ENCODE measurements at regions not wholly inside any gene's neighbourhood (a gene's known extent, or its start where the extent isn't known, plus 50 kb on each side); places are given as distances from the start of the nearest gene placed in this dataset.

DNA sequence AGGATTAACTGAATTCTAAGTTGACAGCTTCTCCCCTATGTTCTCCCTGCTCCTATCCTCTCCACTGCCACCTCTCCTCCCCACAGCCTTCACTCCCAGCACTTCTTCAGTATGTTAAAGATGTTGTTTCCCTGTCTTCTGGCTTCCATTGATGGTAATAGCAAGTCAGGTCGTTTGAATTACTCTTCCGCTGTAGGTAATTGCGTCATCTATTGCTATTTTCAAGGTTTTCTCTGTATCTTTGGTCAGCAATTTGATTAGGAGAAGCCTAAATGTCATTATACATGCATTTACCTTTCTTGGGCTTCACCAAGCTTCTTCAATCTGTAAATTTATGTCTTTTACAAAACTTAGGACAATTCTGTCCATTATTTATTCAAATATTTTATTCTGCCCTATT is 377.3 kb upstream of the KLF12 start:
- H3K9ac ChIP-seq (ENCODE audit: low read length), result no peak overlapping the region
- no peak overlapping the region for H3K27ac ChIP-seq (ENCODE audit: low read depth, low read length)
- no peaks in the 10 kb centered on the region for H3K4me1 ChIP-seq (ENCODE audit: insufficient read depth, low read length)
- H3K27me3 ChIP-seq (ENCODE audit: control insufficient read depth in 1 of 2, insufficient read depth in 2 of 2, low read length in 2 of 2), result no peaks in the 10 kb centered on the region
- no peak overlapping the region for H3K4me3 ChIP-seq (ENCODE audit: low read depth in 1 of 2, low read length in 2 of 2)
- no peaks in the 10 kb centered on the region for H3K9me3 ChIP-seq (ENCODE audit: low read length)
- H3K36me3 ChIP-seq (ENCODE audit: insufficient read depth, low read length), result no peaks in the 10 kb centered on the region

DNA sequence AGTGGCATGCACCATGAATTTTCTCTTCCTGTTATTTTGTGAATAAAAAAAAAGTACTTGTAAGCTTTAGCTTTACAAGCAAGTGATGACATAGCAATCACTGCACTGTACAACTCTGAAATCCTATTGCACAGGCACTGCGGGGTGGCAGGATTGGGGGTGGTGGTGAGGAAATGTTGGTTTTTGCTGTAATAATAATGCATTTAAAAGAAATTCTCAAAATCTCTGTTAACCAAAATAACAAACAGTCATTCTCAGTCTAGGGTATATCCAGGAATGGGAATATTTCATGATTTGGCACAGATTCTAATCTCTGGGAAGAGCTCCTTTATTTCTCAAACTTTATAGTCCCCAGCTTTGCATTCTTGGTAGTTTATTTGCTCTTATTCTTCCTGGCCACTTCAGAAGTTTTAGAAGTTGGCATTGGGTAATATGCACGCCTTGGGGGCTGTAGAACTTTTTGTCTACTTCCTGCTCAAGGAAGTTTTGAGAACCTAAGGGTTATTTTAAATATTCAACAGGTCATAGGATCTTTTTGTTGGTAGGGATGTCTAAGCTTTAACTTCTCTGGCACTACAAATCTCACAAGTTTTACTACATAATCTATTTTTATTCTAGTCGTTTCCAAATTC is 353.0 kb upstream of the KLF12 start:
- Histone ChIP-seq H3K4me1 (ENCODE audit: insufficient read depth, low read length) (no peaks in the 10 kb centered on the region), H3K4me3 (ENCODE audit: low read depth in 1 of 2, low read length in 2 of 2) (no peak overlapping the region), H3K9ac (ENCODE audit: low read length) (no peak overlapping the region), H3K27ac (ENCODE audit: low read depth, low read length) (no peak overlapping the region), H3K27me3 (ENCODE audit: control insufficient read depth in 1 of 2, insufficient read depth in 2 of 2, low read length in 2 of 2) (no peaks in the 10 kb centered on the region), H3K9me3 (ENCODE audit: low read length) (no peaks in the 10 kb centered on the region), H3K36me3 (ENCODE audit: insufficient read depth, low read length) (no peaks in the 10 kb centered on the region)

DNA sequence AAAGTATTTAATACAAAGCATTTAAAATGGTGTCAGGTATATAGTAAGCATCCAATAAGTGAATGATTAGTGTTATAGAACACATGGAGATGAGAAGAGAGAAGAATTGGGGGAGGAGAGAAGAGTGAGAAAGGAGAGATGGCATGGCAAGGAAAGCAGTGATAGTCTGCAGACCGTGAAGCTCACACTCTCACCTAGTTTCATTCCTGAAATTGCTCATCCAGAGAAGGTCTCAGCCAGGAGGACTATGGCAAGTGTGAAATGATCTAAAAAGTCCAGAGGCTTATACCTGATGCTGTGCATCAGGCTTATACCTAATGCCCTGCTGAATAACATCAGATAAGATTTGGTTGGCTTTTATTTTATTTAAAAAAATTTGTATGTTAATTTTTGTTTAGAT is 351.6 kb upstream of the KLF12 start:
- Histone ChIP-seq H3K27me3 (ENCODE audit: control insufficient read depth in 1 of 2, insufficient read depth in 2 of 2, low read length in 2 of 2) (no peaks in the 10 kb centered on the region), H3K36me3 (ENCODE audit: insufficient read depth, low read length) (no peaks in the 10 kb centered on the region), H3K9ac (ENCODE audit: low read length) (no peak overlapping the region), H3K27ac (ENCODE audit: low read depth, low read length) (no peak overlapping the region), H3K4me3 (ENCODE audit: low read depth in 1 of 2, low read length in 2 of 2) (no peak overlapping the region), H3K9me3 (ENCODE audit: low read length) (no peaks in the 10 kb centered on the region), H3K4me1 (ENCODE audit: insufficient read depth, low read length) (no peaks in the 10 kb centered on the region)

DNA sequence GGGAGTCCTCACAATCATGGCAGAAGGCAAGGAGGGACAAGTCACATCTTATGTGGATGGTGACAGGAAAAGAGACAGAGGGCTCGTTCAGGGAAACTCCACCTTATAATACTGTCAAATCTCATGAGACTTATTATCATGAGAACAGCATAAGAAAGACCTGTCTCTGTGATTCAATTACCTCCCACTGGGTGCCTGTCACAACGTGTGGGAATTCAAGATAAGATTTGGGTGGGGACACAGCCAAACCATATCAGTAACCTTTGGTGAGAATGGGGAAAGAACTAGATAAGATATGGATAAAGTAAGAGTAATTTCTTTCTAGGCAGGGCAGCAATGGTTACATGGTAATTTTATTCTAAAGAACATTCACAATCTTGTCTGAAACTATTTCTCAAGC is 344.9 kb upstream of the KLF12 start:
- Histone ChIP-seq H3K9me3 (ENCODE audit: low read length) (no peaks in the 10 kb centered on the region), H3K36me3 (ENCODE audit: insufficient read depth, low read length) (no peaks in the 10 kb centered on the region), H3K27ac (ENCODE audit: low read depth, low read length) (no peak overlapping the region), H3K27me3 (ENCODE audit: control insufficient read depth in 1 of 2, insufficient read depth in 2 of 2, low read length in 2 of 2) (no peaks in the 10 kb centered on the region), H3K4me1 (ENCODE audit: insufficient read depth, low read length) (no peaks in the 10 kb centered on the region), H3K4me3 (ENCODE audit: low read depth in 1 of 2, low read length in 2 of 2) (no peak overlapping the region), H3K9ac (ENCODE audit: low read length) (no peak overlapping the region)

DNA sequence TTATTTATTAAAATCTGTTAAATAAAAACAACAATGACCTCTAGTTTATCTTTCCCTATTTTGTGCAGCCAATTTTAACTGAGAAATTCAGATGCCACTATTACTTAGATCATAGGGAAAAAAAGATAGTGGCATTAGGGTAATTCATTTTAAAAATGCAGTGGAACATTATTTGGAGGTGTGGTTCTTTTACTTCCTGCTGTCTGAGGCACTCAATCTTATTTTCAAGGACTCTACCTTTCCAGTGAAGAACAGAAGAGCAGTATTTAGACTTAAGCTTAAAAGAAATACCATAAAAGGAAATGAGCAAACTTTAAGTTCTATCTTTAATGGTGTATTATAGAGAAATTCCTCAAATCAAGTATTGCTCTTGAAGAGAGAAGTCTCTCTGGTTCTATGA is 342.6 kb upstream of the KLF12 start:
- Histone ChIP-seq H3K9me3 (ENCODE audit: low read length) (no peaks in the 10 kb centered on the region), H3K9ac (ENCODE audit: low read length) (no peak overlapping the region), H3K36me3 (ENCODE audit: insufficient read depth, low read length) (no peaks in the 10 kb centered on the region), H3K4me1 (ENCODE audit: insufficient read depth, low read length) (no peaks in the 10 kb centered on the region), H3K27me3 (ENCODE audit: control insufficient read depth in 1 of 2, insufficient read depth in 2 of 2, low read length in 2 of 2) (no peaks in the 10 kb centered on the region), H3K4me3 (ENCODE audit: low read depth in 1 of 2, low read length in 2 of 2) (no peak overlapping the region), H3K27ac (ENCODE audit: low read depth, low read length) (no peak overlapping the region)

DNA sequence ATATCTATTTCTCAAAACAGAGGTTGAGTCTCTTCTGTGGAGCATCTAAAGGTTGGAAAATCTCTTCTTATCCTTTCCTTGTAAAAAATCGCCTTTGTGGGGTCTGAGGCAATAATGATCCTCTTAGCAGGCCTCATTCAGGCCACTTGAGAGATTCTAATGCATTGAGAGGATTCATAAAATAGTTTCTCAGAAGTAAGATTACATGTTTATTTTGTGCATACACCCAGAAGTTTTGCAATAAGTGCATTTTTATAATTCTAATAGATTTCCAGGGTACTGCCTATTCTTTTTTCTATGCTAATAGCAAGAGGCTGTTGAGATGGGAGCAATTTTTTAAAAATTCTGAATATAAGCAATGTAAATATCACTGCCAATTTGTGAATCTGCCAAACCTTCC is 342.2 kb upstream of the KLF12 start:
- no peak overlapping the region for H3K9ac ChIP-seq (ENCODE audit: low read length)
- no peaks in the 10 kb centered on the region for H3K9me3 ChIP-seq (ENCODE audit: low read length)
- no peaks in the 10 kb centered on the region for H3K27me3 ChIP-seq (ENCODE audit: control insufficient read depth in 1 of 2, insufficient read depth in 2 of 2, low read length in 2 of 2)
- no peaks in the 10 kb centered on the region for H3K4me1 ChIP-seq (ENCODE audit: insufficient read depth, low read length)
- no peaks in the 10 kb centered on the region for H3K36me3 ChIP-seq (ENCODE audit: insufficient read depth, low read length)
- no peak overlapping the region for H3K27ac ChIP-seq (ENCODE audit: low read depth, low read length)
- no peak overlapping the region for H3K4me3 ChIP-seq (ENCODE audit: low read depth in 1 of 2, low read length in 2 of 2)

DNA sequence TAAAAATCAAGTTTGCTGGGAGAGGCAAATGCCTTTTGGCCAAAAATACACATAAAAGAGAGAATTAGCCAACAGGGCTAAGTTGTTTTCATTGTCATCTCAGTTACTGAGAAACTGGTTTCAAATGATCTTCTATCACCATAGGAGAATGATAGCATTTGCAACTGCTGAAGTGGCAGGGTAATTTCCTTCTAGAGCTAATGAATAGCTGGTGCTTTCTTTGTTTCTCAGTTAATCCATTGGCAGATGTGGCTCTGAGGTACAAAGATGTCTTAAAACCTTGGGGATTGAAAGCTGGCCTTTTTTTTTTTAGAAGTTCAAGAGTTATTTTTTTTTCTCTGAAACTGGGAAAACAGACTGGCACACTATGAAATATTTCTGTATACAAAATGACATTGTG is 332.7 kb upstream of the KLF12 start:
- Histone ChIP-seq H3K27me3 (ENCODE audit: control insufficient read depth in 1 of 2, insufficient read depth in 2 of 2, low read length in 2 of 2) (no peaks in the 10 kb centered on the region), H3K4me3 (ENCODE audit: low read depth in 1 of 2, low read length in 2 of 2) (no peak overlapping the region), H3K27ac (ENCODE audit: low read depth, low read length) (no peak overlapping the region), H3K9ac (ENCODE audit: low read length) (no peak overlapping the region), H3K9me3 (ENCODE audit: low read length) (no peaks in the 10 kb centered on the region), H3K36me3 (ENCODE audit: insufficient read depth, low read length) (no peaks in the 10 kb centered on the region), H3K4me1 (ENCODE audit: insufficient read depth, low read length) (no peaks in the 10 kb centered on the region)

DNA sequence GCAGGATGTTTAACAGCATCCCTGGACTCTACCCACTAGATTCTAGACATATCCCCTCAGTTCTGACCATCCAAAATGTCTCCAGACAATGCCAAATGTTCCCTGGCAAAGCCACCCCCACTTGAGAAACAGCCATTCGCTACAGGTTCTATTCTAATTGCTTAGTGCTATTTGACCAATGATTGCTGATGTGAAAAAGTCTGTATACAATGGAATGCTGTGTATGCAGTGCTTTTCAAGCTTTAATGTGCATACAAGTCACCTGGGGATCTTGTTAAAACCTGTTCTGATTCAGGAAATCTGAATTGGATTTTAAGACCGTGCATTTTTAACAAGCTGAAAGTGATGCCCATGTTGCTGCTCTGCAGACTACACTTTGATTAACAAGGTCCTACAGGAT is 331.8 kb upstream of the KLF12 start:
- H3K9ac ChIP-seq (ENCODE audit: low read length), result no peak overlapping the region
- H3K4me3 ChIP-seq (ENCODE audit: low read depth in 1 of 2, low read length in 2 of 2), result no peak overlapping the region
- no peaks in the 10 kb centered on the region for H3K27me3 ChIP-seq (ENCODE audit: control insufficient read depth in 1 of 2, insufficient read depth in 2 of 2, low read length in 2 of 2)
- H3K27ac ChIP-seq (ENCODE audit: low read depth, low read length), result no peak overlapping the region
- no peaks in the 10 kb centered on the region for H3K9me3 ChIP-seq (ENCODE audit: low read length)
- H3K36me3 ChIP-seq (ENCODE audit: insufficient read depth, low read length), result no peaks in the 10 kb centered on the region
- no peaks in the 10 kb centered on the region for H3K4me1 ChIP-seq (ENCODE audit: insufficient read depth, low read length)

DNA sequence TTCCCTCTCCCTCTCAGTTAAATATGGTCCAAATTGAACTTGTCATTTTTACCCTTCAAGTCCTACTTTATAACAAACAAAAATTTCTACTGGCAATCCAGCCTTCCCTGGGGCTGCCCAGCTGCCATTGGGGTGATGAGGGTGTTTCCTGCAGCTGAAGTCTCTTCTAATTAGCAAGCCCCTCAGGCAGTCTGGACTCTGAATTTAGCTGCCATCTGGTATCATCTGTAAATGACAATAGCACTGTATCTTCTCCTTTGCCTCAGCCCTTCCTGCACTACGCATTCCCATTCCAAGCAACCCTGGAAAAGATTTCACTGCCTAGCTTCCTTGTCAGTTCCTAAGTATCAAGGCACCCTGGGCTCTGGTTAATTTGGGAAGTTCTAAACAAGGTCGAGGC is 331.1 kb upstream of the KLF12 start:
- Histone ChIP-seq H3K27ac (ENCODE audit: low read depth, low read length) (no peak overlapping the region), H3K36me3 (ENCODE audit: insufficient read depth, low read length) (no peaks in the 10 kb centered on the region), H3K9me3 (ENCODE audit: low read length) (no peaks in the 10 kb centered on the region), H3K4me3 (ENCODE audit: low read depth in 1 of 2, low read length in 2 of 2) (no peak overlapping the region), H3K9ac (ENCODE audit: low read length) (no peak overlapping the region), H3K27me3 (ENCODE audit: control insufficient read depth in 1 of 2, insufficient read depth in 2 of 2, low read length in 2 of 2) (no peaks in the 10 kb centered on the region), H3K4me1 (ENCODE audit: insufficient read depth, low read length) (no peaks in the 10 kb centered on the region)

DNA sequence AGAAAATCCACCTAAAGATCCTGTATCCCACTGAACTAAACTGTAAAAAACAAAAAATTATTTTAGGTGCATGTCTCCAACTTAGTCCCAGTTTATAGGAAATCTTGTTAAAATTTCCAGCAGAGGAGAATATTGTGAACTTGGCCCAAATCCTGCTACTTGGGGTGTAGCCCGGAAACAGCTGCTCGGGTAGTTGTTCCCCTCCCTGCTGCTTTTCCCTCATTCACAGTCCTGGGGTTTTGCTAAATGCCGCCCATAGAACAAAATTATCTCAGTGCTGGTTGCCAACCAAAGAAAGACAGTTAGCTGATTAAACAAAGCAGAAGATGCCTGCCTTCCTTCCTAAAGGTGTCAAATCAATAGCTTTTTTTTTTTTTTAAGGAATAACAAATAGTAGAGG is 330.5 kb upstream of the KLF12 start:
- H3K36me3 ChIP-seq (ENCODE audit: insufficient read depth, low read length), result no peaks in the 10 kb centered on the region
- H3K4me1 ChIP-seq (ENCODE audit: insufficient read depth, low read length), result no peaks in the 10 kb centered on the region
- no peak overlapping the region for H3K27ac ChIP-seq (ENCODE audit: low read depth, low read length)
- H3K9ac ChIP-seq (ENCODE audit: low read length), result no peak overlapping the region
- H3K9me3 ChIP-seq (ENCODE audit: low read length), result no peaks in the 10 kb centered on the region
- no peak overlapping the region for H3K4me3 ChIP-seq (ENCODE audit: low read depth in 1 of 2, low read length in 2 of 2)
- no peaks in the 10 kb centered on the region for H3K27me3 ChIP-seq (ENCODE audit: control insufficient read depth in 1 of 2, insufficient read depth in 2 of 2, low read length in 2 of 2)

DNA sequence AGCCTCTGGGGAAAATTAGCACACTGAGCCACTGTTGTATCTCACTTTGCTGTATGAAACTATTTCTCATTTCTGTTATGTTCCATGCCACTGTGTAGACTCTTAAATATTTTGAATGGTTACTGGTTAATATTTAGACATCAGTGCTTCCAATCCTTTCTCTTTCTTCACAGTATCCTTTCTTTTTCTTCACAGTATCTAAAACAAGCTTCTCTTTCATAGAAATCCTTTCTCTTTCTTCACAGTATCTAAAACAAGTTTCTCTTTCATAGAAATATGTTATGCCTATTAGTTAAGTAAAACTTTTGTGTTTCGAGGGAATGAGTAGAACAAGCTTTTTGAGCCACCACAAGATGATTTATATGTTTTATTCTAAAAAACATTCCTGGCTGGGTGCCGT is 326.8 kb upstream of the KLF12 start:
- H3K4me1 ChIP-seq (ENCODE audit: insufficient read depth, low read length), result no peaks in the 10 kb centered on the region
- no peaks in the 10 kb centered on the region for H3K36me3 ChIP-seq (ENCODE audit: insufficient read depth, low read length)
- H3K4me3 ChIP-seq (ENCODE audit: low read depth in 1 of 2, low read length in 2 of 2), result no peak overlapping the region
- no peaks in the 10 kb centered on the region for H3K9me3 ChIP-seq (ENCODE audit: low read length)
- no peak overlapping the region for H3K9ac ChIP-seq (ENCODE audit: low read length)
- no peak overlapping the region for H3K27ac ChIP-seq (ENCODE audit: low read depth, low read length)
- H3K27me3 ChIP-seq (ENCODE audit: control insufficient read depth in 1 of 2, insufficient read depth in 2 of 2, low read length in 2 of 2), result no peaks in the 10 kb centered on the region

DNA sequence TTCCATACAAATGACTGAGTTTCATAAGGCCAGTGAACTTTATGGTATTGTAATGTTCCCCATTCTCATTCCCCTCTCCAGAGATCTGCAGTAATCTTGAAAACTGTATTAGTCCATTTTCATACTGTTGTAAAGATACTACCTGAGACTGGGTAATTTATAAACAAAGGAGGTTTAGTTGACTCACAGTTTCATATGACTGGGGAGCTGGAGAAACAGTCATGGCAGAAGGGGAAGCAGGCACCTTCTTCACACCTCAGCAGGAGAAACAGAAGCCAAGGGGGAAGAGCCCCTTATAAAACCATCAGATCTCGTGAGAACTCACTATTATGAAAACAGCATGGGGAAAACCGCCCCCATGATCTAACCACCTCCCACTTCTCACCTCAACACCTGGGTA is 318.7 kb upstream of the KLF12 start:
- H3K36me3 ChIP-seq (ENCODE audit: insufficient read depth, low read length), result no peaks in the 10 kb centered on the region
- no peaks in the 10 kb centered on the region for H3K27me3 ChIP-seq (ENCODE audit: control insufficient read depth in 1 of 2, insufficient read depth in 2 of 2, low read length in 2 of 2)
- H3K9me3 ChIP-seq (ENCODE audit: low read length), result no peaks in the 10 kb centered on the region
- no peaks in the 10 kb centered on the region for H3K4me1 ChIP-seq (ENCODE audit: insufficient read depth, low read length)
- no peak overlapping the region for H3K4me3 ChIP-seq (ENCODE audit: low read depth in 1 of 2, low read length in 2 of 2)
- H3K27ac ChIP-seq (ENCODE audit: low read depth, low read length), result no peak overlapping the region
- H3K9ac ChIP-seq (ENCODE audit: low read length), result no peak overlapping the region
